Epithelial cell of esophagus (primary cell): ENCODE measurements at regions not wholly inside any gene's neighbourhood (a gene's known extent, or its start where the extent isn't known, plus 50 kb on each side); places are given as distances from the start of the nearest gene placed in this dataset.
"Not testable (repeated sequence)": the region's sequence is repeated elsewhere in the genome, so short reads cannot be mapped to it uniquely, and the experiment has no call there.

ENCODE experiments used
- DNase-seq: peaks from one replicate; pipeline ENCODE4 v3.0.0; 2010; ENCODE audit warnings: low read depth
- H3K4me3 ChIP-seq: 2 replicates; pipeline ENCODE4 v1.5.1; 2011; ENCODE audit warnings: mild to moderate bottlenecking, low read length, control low read depth
- TF ChIP-seq, protein P1 (sequence below): IDR thresholded peaks from 2 replicates; pipeline ENCODE4 v1.5.1; 2011; ENCODE audit warnings: low read depth, mild to moderate bottlenecking, low read length, control low read depth, inconsistent platforms; ENCODE audit not compliant: insufficient read depth; ENCODE audit errors: missing control alignments

DNA sequence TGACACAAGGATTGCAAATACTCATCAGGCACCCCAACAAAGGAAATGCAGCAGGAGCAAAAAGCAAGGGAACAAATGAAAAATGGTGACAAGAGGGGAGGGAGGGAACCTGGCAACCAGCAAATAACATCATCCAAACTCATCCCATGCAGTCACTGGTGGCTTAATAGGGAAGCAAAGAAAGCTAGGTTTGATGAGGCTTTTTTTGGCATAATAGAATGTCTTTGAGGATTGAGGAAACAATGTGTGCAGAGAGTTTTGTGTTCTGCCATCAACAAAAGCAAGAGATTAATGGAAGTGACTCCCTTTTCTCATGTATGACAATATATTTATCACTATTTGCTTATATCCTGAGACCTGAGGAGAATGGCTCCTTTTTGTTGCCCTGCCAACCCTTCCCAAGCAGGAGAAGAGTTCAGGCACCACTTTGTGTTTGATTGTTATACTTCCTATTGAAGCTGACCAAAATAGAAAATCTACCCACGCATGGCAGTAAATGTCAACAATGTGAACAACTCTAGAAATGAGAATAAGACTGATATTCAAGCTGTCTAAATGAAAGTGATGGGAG is 375.7 kb downstream of the CAAP1 start:
- TF ChIP-seq, protein P1, sequence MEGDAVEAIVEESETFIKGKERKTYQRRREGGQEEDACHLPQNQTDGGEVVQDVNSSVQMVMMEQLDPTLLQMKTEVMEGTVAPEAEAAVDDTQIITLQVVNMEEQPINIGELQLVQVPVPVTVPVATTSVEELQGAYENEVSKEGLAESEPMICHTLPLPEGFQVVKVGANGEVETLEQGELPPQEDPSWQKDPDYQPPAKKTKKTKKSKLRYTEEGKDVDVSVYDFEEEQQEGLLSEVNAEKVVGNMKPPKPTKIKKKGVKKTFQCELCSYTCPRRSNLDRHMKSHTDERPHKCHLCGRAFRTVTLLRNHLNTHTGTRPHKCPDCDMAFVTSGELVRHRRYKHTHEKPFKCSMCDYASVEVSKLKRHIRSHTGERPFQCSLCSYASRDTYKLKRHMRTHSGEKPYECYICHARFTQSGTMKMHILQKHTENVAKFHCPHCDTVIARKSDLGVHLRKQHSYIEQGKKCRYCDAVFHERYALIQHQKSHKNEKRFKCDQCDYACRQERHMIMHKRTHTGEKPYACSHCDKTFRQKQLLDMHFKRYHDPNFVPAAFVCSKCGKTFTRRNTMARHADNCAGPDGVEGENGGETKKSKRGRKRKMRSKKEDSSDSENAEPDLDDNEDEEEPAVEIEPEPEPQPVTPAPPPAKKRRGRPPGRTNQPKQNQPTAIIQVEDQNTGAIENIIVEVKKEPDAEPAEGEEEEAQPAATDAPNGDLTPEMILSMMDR = no peak
- H3K4me3 ChIP-seq = no peak overlapping the region
- DNase-seq = no peak

DNA sequence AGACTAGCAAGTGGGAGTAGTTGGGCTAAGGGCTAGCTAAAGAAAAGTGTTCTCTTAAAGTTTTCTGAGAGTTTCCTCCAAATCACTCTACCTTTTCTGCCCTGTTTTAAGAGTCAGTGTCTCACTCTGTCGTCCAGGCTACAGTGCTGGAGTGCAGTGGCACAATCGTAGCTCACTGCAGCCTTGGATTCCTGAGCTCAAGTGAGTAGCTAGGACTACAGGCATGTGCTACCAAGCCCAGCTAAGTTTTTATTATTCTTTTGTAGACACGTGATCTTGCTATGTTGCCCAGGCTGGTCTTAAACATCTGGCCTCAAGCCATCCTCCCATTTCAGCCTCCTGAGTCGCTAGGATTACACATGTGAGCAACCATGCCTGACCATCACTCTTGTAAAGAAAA is 378.9 kb downstream of the CAAP1 start:
- TF ChIP-seq, protein P1 = no peak
- H3K4me3 ChIP-seq = no peak overlapping the region
- DNase-seq = no peak

DNA sequence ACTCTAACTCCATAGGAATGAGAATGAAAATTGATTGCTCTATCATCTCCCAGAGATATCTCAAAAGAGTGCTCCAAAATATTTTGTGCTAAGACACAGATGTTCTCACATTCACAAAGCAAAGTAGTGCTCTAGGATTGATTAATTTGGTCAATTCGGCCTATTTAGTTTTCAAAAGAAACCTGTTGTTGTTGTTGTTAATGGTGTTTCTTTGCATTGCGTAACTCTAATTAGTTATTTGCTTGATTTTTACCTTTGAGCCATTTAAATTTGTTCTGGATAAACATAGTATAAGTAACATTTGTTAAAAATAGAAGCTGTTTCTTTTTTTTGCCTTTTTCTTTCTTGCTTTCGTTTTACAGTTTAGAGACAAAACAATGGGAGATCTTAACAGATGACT is 382.5 kb downstream of the CAAP1 start:
- TF ChIP-seq, protein P1 = no peak

DNA sequence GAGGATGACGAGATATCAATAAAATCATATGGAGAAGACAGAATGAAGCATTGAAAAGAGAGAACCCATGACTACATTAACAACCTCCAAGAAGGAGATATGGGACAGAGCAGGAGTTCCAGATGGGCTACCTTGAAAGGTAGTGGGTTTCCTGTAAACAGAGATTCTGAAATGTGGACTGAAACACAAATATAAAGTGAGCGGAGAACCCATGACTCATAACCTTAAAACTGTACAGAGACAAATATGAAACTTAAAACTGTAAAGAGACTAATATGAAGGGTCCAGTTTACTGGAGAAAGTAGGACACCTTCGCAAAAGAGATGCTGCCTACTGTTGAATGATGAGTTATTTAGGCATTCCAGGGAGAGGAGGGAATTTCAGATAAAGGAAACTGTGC is 383.7 kb downstream of the CAAP1 start:
- no peak overlapping the region for H3K4me3 ChIP-seq
- no peak for DNase-seq

More for the DNA sequence above, 382.5 kb downstream of the CAAP1 start:
- no peak overlapping the region for H3K4me3 ChIP-seq
- no peak for DNase-seq

DNA sequence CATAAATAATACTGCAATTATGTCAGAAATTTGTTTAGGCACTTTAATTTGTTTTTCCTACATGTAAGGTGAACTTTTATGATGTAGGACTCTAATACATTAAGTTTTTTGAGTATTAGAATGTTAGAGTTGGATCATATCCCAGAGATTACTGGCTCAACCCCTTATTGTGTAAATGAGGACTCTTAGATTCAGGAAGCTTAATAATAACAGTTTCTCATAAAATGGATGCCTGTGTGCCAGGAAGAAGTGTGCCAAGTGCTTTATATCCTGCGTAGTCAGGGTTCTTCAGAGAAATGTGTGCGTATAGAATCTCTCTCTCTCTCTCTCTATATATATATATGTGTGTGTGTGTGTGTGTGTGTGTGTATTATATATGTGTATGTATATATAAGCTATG is 388.5 kb downstream of the CAAP1 start:
- TF ChIP-seq, protein P1 = no peak
- H3K4me3 ChIP-seq = no peak overlapping the region
- no peak for DNase-seq

More for the DNA sequence above, 383.7 kb downstream of the CAAP1 start:
- TF ChIP-seq, protein P1 = no peak

DNA sequence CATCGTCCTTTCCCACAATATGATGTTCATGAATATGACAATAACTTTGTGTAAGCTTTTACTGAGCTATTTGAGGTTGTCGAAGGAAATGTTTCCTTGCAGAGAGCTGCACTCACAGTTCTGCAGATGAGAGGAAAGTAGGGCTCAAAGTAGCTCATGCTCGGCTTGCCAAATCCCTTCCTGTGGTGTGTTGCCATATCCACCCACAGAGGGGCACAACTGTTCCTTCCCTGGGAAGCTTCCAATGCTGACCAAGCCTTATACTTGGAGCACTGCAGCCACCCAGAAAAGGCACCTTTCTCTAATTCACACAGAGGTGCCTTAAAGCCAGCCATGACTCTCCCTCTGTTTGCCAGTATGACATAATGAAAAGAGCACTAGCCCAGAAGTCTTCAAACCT is 390.3 kb downstream of the CAAP1 start:
- TF ChIP-seq, protein P1 = no peak
- no peak overlapping the region for H3K4me3 ChIP-seq
- DNase-seq = no peak

DNA sequence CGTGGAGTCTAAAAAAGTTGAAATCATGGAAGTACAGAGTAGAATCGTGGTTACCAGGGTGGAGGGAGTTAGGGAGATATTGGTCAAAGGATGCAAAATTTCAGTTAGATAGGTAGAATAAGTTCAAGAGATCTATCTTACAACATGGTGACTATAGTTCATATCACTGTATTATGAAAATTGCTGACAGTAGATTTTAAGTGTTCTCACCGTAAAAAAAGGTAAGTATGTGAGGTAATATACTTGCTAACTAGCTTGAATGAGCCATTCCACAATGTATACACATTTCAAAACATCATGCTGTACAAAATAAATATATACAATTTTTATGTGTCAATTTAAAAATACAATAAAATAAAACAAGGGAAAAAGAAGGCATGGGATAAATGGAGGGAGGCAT is 392.1 kb downstream of the CAAP1 start:
- no peak for DNase-seq
- TF ChIP-seq, protein P1 = no peak
- no peak overlapping the region for H3K4me3 ChIP-seq

DNA sequence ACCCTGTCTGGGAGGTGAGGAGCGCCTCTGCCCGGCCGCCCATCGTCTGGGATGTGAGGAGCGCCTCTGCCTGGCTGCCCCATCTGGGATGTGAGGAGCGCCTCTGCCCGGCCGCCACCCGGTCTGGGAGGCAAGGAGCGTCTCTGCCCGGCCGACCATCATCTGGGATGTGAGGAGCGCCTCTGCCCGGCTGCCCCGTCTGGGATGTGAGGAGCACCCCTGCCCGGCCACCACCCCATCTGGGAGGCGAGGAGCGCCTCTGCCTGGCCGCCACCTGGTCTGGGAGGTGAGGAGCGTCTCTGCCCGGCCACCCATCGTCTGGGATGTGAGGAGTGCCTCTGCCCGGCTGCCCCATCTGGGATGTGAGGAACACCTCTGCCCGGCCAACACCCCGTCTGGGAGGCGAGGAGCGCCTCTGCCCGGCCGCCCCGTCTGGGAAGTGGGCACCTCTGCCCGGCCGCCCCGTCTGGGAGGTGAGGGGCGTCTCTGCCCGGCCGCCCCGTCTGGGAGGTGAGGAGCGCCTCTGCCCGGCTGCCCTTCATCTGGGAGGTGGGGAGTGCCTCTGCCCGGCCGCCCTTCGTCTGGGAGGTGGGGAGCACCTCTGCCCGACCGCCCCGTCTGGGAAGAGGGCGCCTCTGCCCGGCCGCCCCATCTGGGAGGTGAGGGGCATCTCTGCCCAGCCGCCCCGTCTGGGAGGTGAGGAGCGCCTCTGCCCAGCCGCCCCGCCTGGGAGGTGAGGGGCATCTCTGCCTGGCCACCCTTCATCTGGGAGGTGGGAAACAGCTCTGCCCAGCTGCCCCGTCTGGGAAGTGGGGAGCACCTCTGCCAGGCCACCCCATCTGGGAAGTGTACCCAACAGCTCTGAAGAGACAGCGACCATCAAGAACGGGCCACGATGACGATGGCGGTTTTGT is 399.7 kb downstream of the CAAP1 start:
- DNase-seq, H3K4me3 ChIP-seq: not testable (repeated sequence)

DNA sequence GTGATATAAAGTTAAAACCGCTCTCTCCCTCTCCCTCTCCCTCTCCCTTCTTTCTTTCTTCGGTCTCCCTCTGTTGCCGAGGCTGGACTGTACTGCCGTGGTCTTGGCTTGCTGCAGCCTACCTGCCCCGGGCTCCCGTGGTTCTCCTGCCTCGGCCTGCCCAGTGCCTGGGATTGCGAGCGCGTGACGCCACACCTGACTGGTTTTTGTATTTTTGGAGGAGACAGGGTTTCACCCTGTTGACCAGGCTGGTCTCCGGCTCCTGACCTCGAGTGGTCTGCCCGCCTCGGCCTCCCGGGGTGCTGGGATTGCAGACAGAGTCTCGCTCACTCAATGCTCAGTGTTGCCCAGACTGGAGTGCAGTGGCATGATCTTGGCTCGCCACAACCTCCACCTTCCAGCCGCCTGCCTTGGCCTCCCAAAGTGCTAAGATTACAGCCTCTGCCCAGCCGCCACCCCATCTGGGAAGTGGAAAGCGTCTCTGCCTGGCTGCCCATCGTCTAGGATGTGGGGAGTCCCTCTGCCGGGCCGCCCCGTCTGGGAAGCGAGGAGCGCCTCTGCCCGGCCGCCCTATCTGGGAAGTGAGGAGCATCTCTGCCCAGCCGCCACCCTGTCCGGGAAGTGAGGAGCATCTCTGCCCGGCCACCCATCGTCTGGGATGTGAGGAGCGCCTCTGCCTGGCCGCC is 400.5 kb downstream of the CAAP1 start:
- not testable (repeated sequence) for DNase-seq

More for the DNA sequence above, 400.5 kb downstream of the CAAP1 start:
- H3K4me3 ChIP-seq = not testable (repeated sequence)
